Right atrium auricular region (tissue), 2 donors: ENCODE measurements at regions not wholly inside any gene's neighbourhood (a gene's known extent, or its start where the extent isn't known, plus 50 kb on each side); places are given as distances from the start of the nearest gene placed in this dataset.
"Not testable (repeated sequence)": the region's sequence is repeated elsewhere in the genome, so short reads cannot be mapped to it uniquely, and the experiment has no call there.

Experiments
- DNase-seq: peaks from one replicate; pipeline ENCODE4 v3.0.0-alpha.2; 2019; ENCODE audit warnings: low spot score
- H3K27ac ChIP-seq, 2 donors: fragments of 200-600 bp; sonication (generic); 1 replicate in 1 of 2; 2 replicates in 1 of 2; pipeline ENCODE4 v1.5.1; 2016 to 2019
- H3K27me3 ChIP-seq, 2 donors: fragments of 200-600 bp; sonication (generic); one replicate each; pipeline versions ENCODE4 v1.5.1 to v1.6.0; 2017 to 2019
- H3K36me3 ChIP-seq: fragments of 200-600 bp; sonication (generic); one replicate; pipeline ENCODE4 v1.5.1; 2016
- H3K4me1 ChIP-seq, 2 donors: fragments of 200-600 bp; sonication (generic); one replicate each; pipeline versions ENCODE4 v1.5.1 to v1.6.0; 2017 to 2019
- H3K4me3 ChIP-seq, 2 donors: fragments of 200-600 bp; sonication (generic); 1 replicate in 1 of 2; 2 replicates in 1 of 2; pipeline ENCODE4 v1.5.1; 2017 to 2019; ENCODE audit warnings: mild to moderate bottlenecking in 1 of 2, moderate library complexity in 1 of 2
- H3K9me3 ChIP-seq, 2 donors: fragments of 200-600 bp; sonication (generic); one replicate each; pipeline ENCODE4 v1.5.1; 2019
- CTCF ChIP-seq, 2 donors: fragments of 200-600 bp; sonication (generic); IDR thresholded peaks; one replicate each; pipeline ENCODE4 v1.5.1; 2019; ENCODE audit warnings: antibody characterized with exemption in 2 of 2

- no peak overlapping the region for H3K27ac ChIP-seq
- H3K9me3 ChIP-seq = no peaks in the 10 kb centered on the region
- DNase-seq = no peak
- TF ChIP-seq CTCF (IDR thresholded peaks at IDR 0.05) = no peak
- H3K27me3 ChIP-seq = no peaks in the 10 kb centered on the region
- H3K4me1 ChIP-seq = no peaks in the 10 kb centered on the region
- H3K4me3 ChIP-seq = no peak overlapping the region
- no peaks in the 10 kb centered on the region for H3K36me3 ChIP-seq
These were observed 761.3 kb downstream of the FSCB start for GRCh38 chr14:43745746-43746145.

- no peak for TF ChIP-seq CTCF (IDR thresholded peaks at IDR 0.05)
- Histone ChIP-seq H3K36me3 (no peaks in the 10 kb centered on the region), H3K9me3 (no peaks in the 10 kb centered on the region), H3K27me3 (no peaks in the 10 kb centered on the region), H3K4me3 (no peak overlapping the region), H3K4me1 (no peaks in the 10 kb centered on the region), H3K27ac (no peak overlapping the region)
- no peak for DNase-seq
These were observed 771.2 kb downstream of the FSCB start for GRCh38 chr14:43735932-43736331.

- no peak overlapping the region for H3K27ac ChIP-seq
- no peaks in the 10 kb centered on the region for H3K4me1 ChIP-seq
- H3K4me3 ChIP-seq = no peak overlapping the region
- no peaks in the 10 kb centered on the region for H3K27me3 ChIP-seq
- DNase-seq = no peak
- TF ChIP-seq CTCF (IDR thresholded peaks at IDR 0.05) = no peak
- no peaks in the 10 kb centered on the region for H3K9me3 ChIP-seq
- H3K36me3 ChIP-seq = no peaks in the 10 kb centered on the region
These were observed 777.9 kb downstream of the FSCB start for GRCh38 chr14:43729143-43729542.

GRCh38 chr14:43706900-43707299 is 800.2 kb downstream of the FSCB start:
- no peaks in the 10 kb centered on the region for H3K36me3 ChIP-seq
- no peak overlapping the region for H3K4me3 ChIP-seq
- no peaks in the 10 kb centered on the region for H3K4me1 ChIP-seq
- peaks cover 0 to 6% of the 10 kb centered on the region in 2 donors for H3K9me3 ChIP-seq
- DNase-seq = no peak
- no peak for TF ChIP-seq CTCF (IDR thresholded peaks at IDR 0.05)
- no peaks in the 10 kb centered on the region for H3K27me3 ChIP-seq
- H3K27ac ChIP-seq = no peak overlapping the region

GRCh38 chr14:43698561-43699284 is 808.4 kb downstream of the FSCB start:
- not testable (repeated sequence) for DNase-seq, H3K27ac ChIP-seq, H3K27me3 ChIP-seq, H3K4me3 ChIP-seq, H3K4me1 ChIP-seq, H3K9me3 ChIP-seq, H3K36me3 ChIP-seq

GRCh38 chr14:43697003-43697402 is 810.1 kb downstream of the FSCB start:
- no peaks in the 10 kb centered on the region for H3K4me1 ChIP-seq
- H3K27me3 ChIP-seq = no peaks in the 10 kb centered on the region
- no peak overlapping the region for H3K4me3 ChIP-seq
- no peak for DNase-seq
- no peak for TF ChIP-seq CTCF (IDR thresholded peaks at IDR 0.05)
- H3K9me3 ChIP-seq = no peaks in the 10 kb centered on the region
- H3K36me3 ChIP-seq = no peaks in the 10 kb centered on the region
- no peak overlapping the region for H3K27ac ChIP-seq
